NCI-H1930 (cell line): ENCODE measurements at regions not wholly inside any gene's neighbourhood (a gene's known extent, or its start where the extent isn't known, plus 50 kb on each side); places are given as distances from the start of the nearest gene placed in this dataset.
"Not testable (repeated sequence)": the region's sequence is repeated elsewhere in the genome, so short reads cannot be mapped to it uniquely, and the experiment has no call there.

Experiments used
- DNase-seq, 2 experiments: peaks; one replicate each; lab custom pipeline; 2025; lab: John Stamatoyannopoulos, UW

- no peak for DNase-seq
Observed at GRCh38 chr4:57875829-57876392, 765.7 kb upstream of the IGFBP7 start.

- no peak for DNase-seq
Observed at GRCh38 chr4:57866468-57867171, 756.4 kb upstream of the IGFBP7 start.

- no peak for DNase-seq
Observed at GRCh38 chr4:57865264-57865663, 755.1 kb upstream of the IGFBP7 start.

DNA sequence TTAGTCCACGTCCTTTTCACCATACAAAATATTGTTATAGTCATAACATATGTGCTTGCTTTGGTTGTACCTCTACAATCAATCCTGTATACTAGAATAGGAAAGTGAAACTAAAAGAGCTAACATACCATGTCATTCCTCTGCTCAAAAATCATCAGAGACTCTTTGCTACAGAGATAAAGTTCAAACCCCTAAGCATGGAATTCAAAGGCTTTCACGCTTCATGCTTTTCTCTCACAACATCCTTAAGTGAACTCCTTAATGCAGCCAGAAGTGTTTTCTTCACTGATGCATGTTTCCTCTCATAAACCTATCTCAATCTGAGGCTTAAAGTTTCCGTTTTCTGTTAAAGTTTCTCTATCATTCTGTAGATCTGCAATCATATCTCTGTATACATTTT lies 744.6 kb upstream of the IGFBP7 start:
- no peak for DNase-seq

DNA sequence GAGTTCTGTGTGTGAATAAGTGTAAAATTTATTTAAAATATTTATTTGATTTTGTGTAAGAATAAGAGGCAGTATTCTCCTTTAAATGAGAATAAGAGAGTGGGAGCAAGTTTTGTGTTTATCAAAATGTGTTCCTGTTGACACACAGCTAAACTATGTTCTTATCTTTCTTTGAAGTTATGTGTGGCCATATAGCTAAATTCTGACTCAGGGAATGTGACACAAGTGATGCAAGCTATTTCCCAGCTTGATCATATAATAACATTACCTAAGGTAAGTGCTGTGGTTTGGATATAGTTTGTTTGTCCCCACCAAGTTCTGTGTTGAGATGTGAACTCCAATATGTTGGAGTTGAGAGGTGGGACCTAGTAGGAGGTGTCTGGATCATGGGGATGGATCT lies 740.0 kb upstream of the IGFBP7 start:
- no peak for DNase-seq

GRCh38 chr4:57832083-57832482 lies 721.9 kb upstream of the IGFBP7 start:
- DNase-seq, result no peak

DNA sequence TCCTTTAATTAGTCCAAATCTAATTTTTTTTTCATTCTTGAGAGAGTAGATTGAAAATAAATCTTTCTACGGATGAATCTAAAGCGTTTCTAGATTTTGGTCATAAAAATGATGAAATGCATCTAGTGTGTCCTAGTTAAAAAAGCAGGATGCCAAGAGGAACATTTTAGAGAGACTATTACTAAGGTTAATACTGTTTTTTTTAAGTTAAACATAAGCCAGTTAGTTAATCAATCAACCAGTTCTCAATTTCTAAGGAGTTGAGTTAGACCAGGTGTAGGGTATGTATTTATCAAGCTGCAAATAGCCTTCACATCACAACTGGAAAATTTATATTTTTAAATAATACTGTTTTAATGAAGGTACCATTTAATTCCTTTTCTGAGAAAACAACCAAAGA lies 679.5 kb upstream of the IGFBP7 start:
- DNase-seq, result no peak

- no peak for DNase-seq
Observed at GRCh38 chr4:57777876-57778275, 667.7 kb upstream of the IGFBP7 start.

DNA sequence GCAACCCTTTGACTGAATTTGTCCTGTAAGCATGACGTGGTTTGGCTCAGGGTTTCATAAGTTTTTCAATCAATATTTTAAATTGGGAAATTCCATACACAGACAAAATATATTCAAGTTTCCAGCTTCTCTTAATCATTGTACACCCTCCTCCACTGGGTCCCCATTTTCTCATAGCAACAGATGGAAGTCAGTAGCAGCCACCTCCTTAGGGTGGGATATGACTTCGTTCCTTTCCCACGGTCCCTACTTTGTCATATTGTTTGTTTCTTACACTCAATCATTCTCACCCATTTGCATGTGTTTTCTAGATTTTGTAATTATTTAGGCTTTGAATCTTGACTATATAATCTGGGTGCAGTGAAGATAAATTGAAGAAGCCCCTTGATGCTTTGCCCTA lies 664.5 kb upstream of the IGFBP7 start:
- no peak for DNase-seq

DNA sequence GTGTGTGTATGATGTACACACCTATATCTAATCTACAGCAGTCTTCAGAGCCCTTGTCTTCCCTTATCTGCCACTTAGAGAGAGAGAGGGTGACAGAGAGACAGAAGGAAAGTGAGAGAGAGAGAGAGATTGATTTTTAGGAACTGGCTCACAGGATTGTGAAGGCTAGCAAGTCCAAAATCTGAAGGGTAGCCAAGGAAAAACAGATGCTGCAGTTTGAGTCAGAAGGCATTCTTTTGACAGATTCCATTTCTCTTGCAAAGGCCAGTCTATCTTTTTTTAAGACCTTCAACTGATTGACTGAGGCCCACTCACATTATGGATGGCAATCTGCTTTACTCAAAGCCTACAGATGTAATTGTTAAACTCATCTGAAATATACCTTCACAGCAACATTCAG lies 664.0 kb upstream of the IGFBP7 start:
- DNase-seq, result no peak

GRCh38 chr4:57766341-57766740 lies 656.2 kb upstream of the IGFBP7 start:
- no peak for DNase-seq

- no peak for DNase-seq
Observed at GRCh38 chr4:57764856-57765255, 654.7 kb upstream of the IGFBP7 start.

- no peak for DNase-seq
Observed at GRCh38 chr4:57763070-57763469, 652.9 kb upstream of the IGFBP7 start.

- no peak for DNase-seq
Observed at GRCh38 chr4:57740625-57741190, 630.5 kb upstream of the IGFBP7 start.

GRCh38 chr4:57736781-57737180 lies 626.6 kb upstream of the IGFBP7 start:
- DNase-seq, result no peak

DNA sequence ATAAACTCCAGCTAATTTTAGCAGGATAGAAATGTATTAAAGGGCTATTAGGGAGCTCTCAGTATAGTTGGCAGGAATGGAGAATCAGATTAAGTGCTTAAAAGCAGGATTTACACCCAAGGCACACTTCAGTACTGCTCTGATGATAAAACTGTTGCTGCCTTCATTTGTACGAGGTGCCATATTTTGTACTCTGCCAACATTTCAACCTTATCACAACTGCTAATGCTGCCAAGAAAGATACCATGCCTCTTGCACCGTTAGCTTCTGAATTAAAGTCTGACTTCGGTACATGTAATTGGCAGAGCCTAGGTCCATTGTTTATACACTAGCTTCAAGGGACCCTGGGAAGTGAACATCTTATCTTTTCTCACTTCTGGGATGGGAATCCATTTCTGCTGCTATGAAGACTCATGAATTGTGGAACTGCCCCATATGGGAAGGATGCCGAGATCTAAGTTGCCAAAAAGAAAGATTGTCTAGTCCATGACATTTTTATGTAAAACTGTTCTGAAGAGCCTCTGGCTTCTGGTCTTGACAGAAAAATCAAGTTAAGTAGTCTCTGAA lies 624.0 kb upstream of the IGFBP7 start:
- DNase-seq, result no peak

- DNase-seq, result not testable (repeated sequence)
Observed at GRCh38 chr4:57729775-57730570, 619.8 kb upstream of the IGFBP7 start.

- DNase-seq, result no peak
Observed at GRCh38 chr4:57726154-57726553, 616.0 kb upstream of the IGFBP7 start.

GRCh38 chr4:57719456-57719855 lies 609.3 kb upstream of the IGFBP7 start:
- DNase-seq, result no peak

DNA sequence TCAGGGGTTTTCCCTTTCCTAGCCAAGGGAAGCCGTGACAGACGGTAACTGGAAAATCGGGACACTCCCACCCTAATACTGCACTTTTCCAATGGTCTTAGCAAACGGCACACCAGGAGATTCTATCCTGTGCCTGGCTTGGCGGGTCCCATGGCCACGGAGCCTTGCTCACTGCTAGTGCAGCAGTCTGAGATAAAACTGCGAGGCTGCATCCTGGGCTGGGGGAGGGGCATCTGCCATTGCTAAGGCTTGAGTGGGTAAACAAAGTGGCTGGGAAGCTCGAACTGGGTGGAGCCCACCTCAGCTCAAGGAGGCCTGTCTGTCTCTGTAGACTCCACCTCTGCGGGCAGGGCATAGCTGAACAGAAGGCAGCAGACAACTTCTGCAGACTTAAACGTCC lies 604.1 kb upstream of the IGFBP7 start:
- not testable (repeated sequence) for DNase-seq

DNA sequence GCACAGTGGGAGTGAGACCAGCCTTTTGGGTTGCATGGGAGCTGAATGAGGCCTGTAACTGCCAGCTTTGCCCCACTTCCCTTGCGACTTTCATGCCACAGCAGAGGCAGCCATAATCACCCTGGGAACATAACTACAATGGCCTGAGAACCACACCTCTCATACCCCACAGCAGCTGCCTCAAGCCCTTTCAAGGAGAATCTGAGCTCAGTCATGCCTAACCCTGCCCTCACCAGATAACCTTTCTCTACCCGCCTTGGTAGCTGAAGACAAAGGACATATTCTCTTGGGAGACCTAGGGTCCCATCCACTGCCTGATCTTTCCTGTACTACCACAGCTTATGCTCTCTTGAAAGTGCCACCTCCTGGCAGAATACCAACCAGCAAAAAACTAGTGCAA lies 599.9 kb upstream of the IGFBP7 start:
- no peak for DNase-seq

- DNase-seq, result no peak
Observed at GRCh38 chr4:57691370-57691769, 581.2 kb upstream of the IGFBP7 start.
